ENCODE measurements at regions not wholly inside any gene's neighbourhood (a gene's known extent, or its start where the extent isn't known, plus 50 kb on each side); places are given as distances from the start of the nearest gene placed in this dataset.

DNA sequence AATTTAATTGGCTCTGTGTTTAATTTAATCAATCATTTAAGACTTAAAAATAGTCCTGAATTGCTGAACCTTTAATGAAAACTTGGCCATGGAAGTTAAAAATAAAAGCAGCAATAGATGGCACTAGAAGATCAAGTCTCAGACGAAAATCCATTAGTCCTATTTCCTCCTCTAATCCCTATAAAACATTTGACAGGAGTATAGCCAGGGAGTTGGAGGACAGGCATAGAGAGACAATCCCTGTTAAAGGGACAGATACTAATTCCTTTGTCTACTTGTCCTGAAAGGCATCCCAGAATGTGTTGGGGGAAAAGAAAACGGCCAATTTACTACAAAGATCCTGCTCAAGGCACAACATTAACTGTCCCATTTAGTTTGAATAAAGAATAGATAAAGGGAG is 276.3 kb upstream of the TACR3 start:
- TF ChIP-seq EP300 (IDR thresholded peaks at IDR 0.05) (no peak), POLR2A (IDR thresholded peaks at IDR 0.05) (no peak)
- TF ChIP-seq, protein P1, sequence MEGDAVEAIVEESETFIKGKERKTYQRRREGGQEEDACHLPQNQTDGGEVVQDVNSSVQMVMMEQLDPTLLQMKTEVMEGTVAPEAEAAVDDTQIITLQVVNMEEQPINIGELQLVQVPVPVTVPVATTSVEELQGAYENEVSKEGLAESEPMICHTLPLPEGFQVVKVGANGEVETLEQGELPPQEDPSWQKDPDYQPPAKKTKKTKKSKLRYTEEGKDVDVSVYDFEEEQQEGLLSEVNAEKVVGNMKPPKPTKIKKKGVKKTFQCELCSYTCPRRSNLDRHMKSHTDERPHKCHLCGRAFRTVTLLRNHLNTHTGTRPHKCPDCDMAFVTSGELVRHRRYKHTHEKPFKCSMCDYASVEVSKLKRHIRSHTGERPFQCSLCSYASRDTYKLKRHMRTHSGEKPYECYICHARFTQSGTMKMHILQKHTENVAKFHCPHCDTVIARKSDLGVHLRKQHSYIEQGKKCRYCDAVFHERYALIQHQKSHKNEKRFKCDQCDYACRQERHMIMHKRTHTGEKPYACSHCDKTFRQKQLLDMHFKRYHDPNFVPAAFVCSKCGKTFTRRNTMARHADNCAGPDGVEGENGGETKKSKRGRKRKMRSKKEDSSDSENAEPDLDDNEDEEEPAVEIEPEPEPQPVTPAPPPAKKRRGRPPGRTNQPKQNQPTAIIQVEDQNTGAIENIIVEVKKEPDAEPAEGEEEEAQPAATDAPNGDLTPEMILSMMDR (IDR thresholded peaks at IDR 0.05) = no peak
- Histone ChIP-seq H3K4me3 (no peak overlapping the region), H3K9me3 (no peaks in the 10 kb centered on the region), H3K27ac (no peak overlapping the region), H3K27me3 (no peaks in the 10 kb centered on the region), H3K4me1 (ENCODE audit: insufficient read depth) (no peaks in the 10 kb centered on the region), H3K36me3 (no peaks in the 10 kb centered on the region)
- no peak for DNase-seq
- 1 to 5% (median 4%) methylated on average over 2 of the region's 2 CpGs for WGBS, 3 donors
- intact Hi-C loops (cut with DNase I) = no loop called here

GRCh38 chr4:103994059-103994458 is 274.3 kb upstream of the TACR3 start:
- WGBS, 3 donors = 11 to 16% (median 13%) methylated on average over 1 of the region's 1 CpG
- no peak overlapping the region for H3K4me3 ChIP-seq
- no peaks in the 10 kb centered on the region for H3K4me1 ChIP-seq (ENCODE audit: insufficient read depth)
- no peaks in the 10 kb centered on the region for H3K9me3 ChIP-seq
- intact Hi-C loops (cut with DNase I) = no loop called here
- no peaks in the 10 kb centered on the region for H3K27me3 ChIP-seq
- no peak overlapping the region for H3K27ac ChIP-seq
- TF ChIP-seq POLR2A (IDR thresholded peaks at IDR 0.05) (no peak), EP300 (IDR thresholded peaks at IDR 0.05) (no peak)
- TF ChIP-seq, protein P1 (IDR thresholded peaks at IDR 0.05) = no peak
- no peaks in the 10 kb centered on the region for H3K36me3 ChIP-seq
- no peak for DNase-seq

DNA sequence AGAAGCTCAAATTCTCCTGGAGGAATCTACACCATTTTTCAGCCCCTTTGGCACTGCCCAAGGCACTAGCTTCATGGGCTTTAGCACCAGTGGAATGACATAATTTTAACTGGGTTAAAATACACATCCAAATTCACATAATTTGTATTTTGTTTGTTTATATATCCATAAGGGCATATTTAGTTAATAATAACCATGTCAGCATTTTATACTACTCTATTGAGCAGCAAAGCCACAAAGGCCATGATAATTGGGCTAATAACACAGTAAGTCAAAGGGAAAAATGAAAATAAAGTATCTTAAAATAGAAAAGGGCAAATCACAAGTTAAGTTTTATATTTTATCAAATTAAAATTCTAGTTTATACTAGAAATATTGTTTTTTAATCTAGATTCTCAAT is 262.7 kb upstream of the TACR3 start:
- H3K4me3 ChIP-seq = no peak overlapping the region
- TF ChIP-seq, protein P1 (IDR thresholded peaks at IDR 0.05) = no peak
- TF ChIP-seq POLR2A (IDR thresholded peaks at IDR 0.05) (no peak), EP300 (IDR thresholded peaks at IDR 0.05) (no peak)
- no peak for DNase-seq
- H3K9me3 ChIP-seq = no peaks in the 10 kb centered on the region
- no peaks in the 10 kb centered on the region for H3K27me3 ChIP-seq
- intact Hi-C loops (cut with DNase I) = no loop called here
- no peaks in the 10 kb centered on the region for H3K4me1 ChIP-seq (ENCODE audit: insufficient read depth)
- H3K27ac ChIP-seq = no peak overlapping the region
- H3K36me3 ChIP-seq = no peaks in the 10 kb centered on the region

GRCh38 chr4:103948244-103949018 is 228.6 kb upstream of the TACR3 start:
- Histone ChIP-seq H3K36me3 (no peaks in the 10 kb centered on the region), H3K4me1 (ENCODE audit: insufficient read depth) (no peaks in the 10 kb centered on the region), H3K27me3 (no peaks in the 10 kb centered on the region), H3K9me3 (no peaks in the 10 kb centered on the region), H3K4me3 (no peak overlapping the region), H3K27ac (no peak overlapping the region)
- intact Hi-C loops (cut with DNase I) = no loop called here
- WGBS, 3 donors = 51 to 61% (median 56%) methylated on average over 3 of the region's 3 CpGs
- TF ChIP-seq EP300 (IDR thresholded peaks at IDR 0.05) (no peak), POLR2A (IDR thresholded peaks at IDR 0.05) (no peak)
- TF ChIP-seq, protein P1 (IDR thresholded peaks at IDR 0.05) = no peak
- no peak for DNase-seq

Data from ovary (tissue), 7 donors.